ENCODE measurements at regions not wholly inside any gene's neighbourhood (a gene's known extent, or its start where the extent isn't known, plus 50 kb on each side); places are given as distances from the start of the nearest gene placed in this dataset.

- Histone ChIP-seq H3K27ac (no peak overlapping the region), H3K4me1 (ENCODE audit: control insufficient read depth in 1 of 2, insufficient read depth in 1 of 2, low read depth in 1 of 2, low read length in 1 of 2) (peaks cover 16 to 17% of the 10 kb centered on the region in 2 experiments), H3K27me3 (no peaks in the 10 kb centered on the region), H3K9me3 (no peaks in the 10 kb centered on the region), H3K4me3 (ENCODE audit: low read depth in 1 of 2, low read length in 1 of 2) (no peak overlapping the region), H3K36me3 (no peaks in the 10 kb centered on the region)
- TF ChIP-seq, protein P1, sequence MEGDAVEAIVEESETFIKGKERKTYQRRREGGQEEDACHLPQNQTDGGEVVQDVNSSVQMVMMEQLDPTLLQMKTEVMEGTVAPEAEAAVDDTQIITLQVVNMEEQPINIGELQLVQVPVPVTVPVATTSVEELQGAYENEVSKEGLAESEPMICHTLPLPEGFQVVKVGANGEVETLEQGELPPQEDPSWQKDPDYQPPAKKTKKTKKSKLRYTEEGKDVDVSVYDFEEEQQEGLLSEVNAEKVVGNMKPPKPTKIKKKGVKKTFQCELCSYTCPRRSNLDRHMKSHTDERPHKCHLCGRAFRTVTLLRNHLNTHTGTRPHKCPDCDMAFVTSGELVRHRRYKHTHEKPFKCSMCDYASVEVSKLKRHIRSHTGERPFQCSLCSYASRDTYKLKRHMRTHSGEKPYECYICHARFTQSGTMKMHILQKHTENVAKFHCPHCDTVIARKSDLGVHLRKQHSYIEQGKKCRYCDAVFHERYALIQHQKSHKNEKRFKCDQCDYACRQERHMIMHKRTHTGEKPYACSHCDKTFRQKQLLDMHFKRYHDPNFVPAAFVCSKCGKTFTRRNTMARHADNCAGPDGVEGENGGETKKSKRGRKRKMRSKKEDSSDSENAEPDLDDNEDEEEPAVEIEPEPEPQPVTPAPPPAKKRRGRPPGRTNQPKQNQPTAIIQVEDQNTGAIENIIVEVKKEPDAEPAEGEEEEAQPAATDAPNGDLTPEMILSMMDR (IDR thresholded peaks at IDR 0.05), result no peak
Measured at GRCh38 chr2:7904319-7904718, 777.5 kb upstream of the ID2 start.

GRCh38 chr2:7905756-7906155 is 776.1 kb upstream of the ID2 start:
- Histone ChIP-seq H3K4me3 (ENCODE audit: low read depth in 1 of 2, low read length in 1 of 2) (no peak overlapping the region), H3K27me3 (no peaks in the 10 kb centered on the region), H3K27ac (no peak overlapping the region), H3K9me3 (no peaks in the 10 kb centered on the region), H3K4me1 (ENCODE audit: control insufficient read depth in 1 of 2, insufficient read depth in 1 of 2, low read depth in 1 of 2, low read length in 1 of 2) (peaks cover 2% of the 10 kb centered on the region in 2 experiments), H3K36me3 (no peaks in the 10 kb centered on the region)
- TF ChIP-seq, protein P1 (IDR thresholded peaks at IDR 0.05), result no peak

DNA sequence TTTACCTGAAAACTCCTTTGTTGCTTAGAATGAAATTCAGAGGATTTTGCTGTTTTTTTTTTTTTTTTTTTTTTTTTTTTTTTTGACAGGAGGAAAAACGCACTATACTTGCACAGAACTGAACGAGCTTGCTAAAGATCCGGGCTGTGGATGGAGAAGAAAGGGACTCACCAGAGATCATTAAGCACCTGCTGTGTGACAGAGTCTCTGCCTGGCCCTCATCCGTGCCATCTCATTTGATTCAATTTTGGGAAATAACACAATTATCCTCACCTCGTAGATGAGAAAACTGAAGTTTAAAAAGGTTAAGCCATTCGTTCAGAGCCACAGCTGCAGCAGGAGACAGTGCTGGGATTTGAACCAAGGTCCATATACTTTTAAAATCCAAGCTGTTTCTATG is 775.4 kb upstream of the ID2 start:
- Histone ChIP-seq H3K27me3 (no peaks in the 10 kb centered on the region), H3K27ac (no peak overlapping the region), H3K4me1 (ENCODE audit: control insufficient read depth in 1 of 2, insufficient read depth in 1 of 2, low read depth in 1 of 2, low read length in 1 of 2) (no peaks in the 10 kb centered on the region), H3K9me3 (no peaks in the 10 kb centered on the region), H3K36me3 (no peaks in the 10 kb centered on the region), H3K4me3 (ENCODE audit: low read depth in 1 of 2, low read length in 1 of 2) (no peak overlapping the region)
- TF ChIP-seq, protein P1 (IDR thresholded peaks at IDR 0.05), result no peak

DNA sequence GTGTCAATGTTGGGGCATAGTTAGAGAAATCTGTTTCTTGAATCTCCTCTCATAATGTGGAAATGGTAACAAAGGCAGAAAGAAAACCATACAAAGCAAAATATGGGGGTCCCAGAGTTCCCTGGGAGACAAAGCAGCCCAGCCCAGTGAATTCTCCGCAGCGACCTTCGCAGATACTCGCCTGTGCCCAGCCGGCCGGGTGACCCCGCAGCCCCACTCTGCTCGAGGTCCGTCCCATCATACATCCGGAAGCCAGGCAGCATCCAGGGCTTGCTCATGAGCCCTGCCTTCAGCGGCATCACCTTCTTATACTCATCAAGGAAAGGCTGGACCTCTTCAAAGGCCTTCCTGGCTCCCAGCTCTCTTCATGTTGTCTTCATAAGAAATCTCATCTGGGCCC is 774.8 kb upstream of the ID2 start:
- no peak overlapping the region for H3K4me3 ChIP-seq (ENCODE audit: low read depth in 1 of 2, low read length in 1 of 2)
- H3K27me3 ChIP-seq, result no peaks in the 10 kb centered on the region
- H3K4me1 ChIP-seq (ENCODE audit: control insufficient read depth in 1 of 2, insufficient read depth in 1 of 2, low read depth in 1 of 2, low read length in 1 of 2), result no peaks in the 10 kb centered on the region
- no peak overlapping the region for H3K27ac ChIP-seq
- H3K9me3 ChIP-seq, result no peaks in the 10 kb centered on the region
- no peaks in the 10 kb centered on the region for H3K36me3 ChIP-seq
- TF ChIP-seq, protein P1 (IDR thresholded peaks at IDR 0.05), result no peak

DNA sequence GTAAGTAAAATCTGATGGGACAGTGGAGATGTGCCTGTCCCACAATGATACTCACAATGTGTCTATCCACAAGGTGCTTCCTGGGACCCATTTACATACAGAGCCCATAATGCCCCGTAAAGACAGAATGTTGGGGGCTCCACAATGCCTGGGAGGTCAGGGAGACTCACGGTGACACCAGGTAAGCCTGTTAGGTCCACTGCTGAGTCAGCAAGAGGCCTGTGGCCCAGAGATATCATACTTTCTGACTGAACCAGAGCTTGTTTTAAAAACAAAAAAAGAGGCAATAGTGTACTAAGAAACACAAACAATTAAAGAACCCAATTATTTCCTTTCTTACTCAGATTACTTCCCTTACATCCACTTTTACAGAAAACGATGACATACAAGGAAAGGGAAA is 771.1 kb upstream of the ID2 start:
- H3K4me3 ChIP-seq (ENCODE audit: low read depth in 1 of 2, low read length in 1 of 2), result no peak overlapping the region
- TF ChIP-seq, protein P1 (IDR thresholded peaks at IDR 0.05), result no peak
- no peaks in the 10 kb centered on the region for H3K4me1 ChIP-seq (ENCODE audit: control insufficient read depth in 1 of 2, insufficient read depth in 1 of 2, low read depth in 1 of 2, low read length in 1 of 2)

DNA sequence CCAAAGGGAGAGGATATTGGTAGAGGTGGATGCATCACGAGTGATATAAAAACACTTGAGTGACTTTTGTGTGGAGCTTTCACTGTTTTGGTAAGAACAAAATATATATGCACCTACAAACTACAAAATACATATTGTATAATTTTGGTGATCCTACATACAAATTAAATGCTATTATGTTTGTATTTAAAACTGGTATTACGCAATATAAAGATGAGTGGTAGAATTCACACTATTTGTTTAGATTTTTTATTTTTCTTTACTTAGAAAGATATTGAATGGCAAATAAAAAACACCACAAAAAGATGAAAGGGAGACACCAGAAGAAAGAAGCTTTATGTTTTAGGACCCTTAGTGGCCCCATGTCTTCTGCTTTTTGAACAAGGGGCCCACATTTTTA is 770.7 kb upstream of the ID2 start:
- H3K9me3 ChIP-seq, result no peaks in the 10 kb centered on the region
- no peak overlapping the region for H3K4me3 ChIP-seq (ENCODE audit: low read depth in 1 of 2, low read length in 1 of 2)
- TF ChIP-seq, protein P1 (IDR thresholded peaks at IDR 0.05), result no peak
- no peaks in the 10 kb centered on the region for H3K4me1 ChIP-seq (ENCODE audit: control insufficient read depth in 1 of 2, insufficient read depth in 1 of 2, low read depth in 1 of 2, low read length in 1 of 2)
- H3K27ac ChIP-seq, result no peak overlapping the region
- H3K36me3 ChIP-seq, result no peaks in the 10 kb centered on the region
- H3K27me3 ChIP-seq, result no peaks in the 10 kb centered on the region

More for the DNA sequence above, 771.1 kb upstream of the ID2 start:
- Histone ChIP-seq H3K27me3 (no peaks in the 10 kb centered on the region), H3K36me3 (no peaks in the 10 kb centered on the region), H3K27ac (no peak overlapping the region), H3K9me3 (no peaks in the 10 kb centered on the region)
